Right cardiac atrium (tissue), 5 donors: ENCODE measurements at regions not wholly inside any gene's neighbourhood (a gene's known extent, or its start where the extent isn't known, plus 50 kb on each side); places are given as distances from the start of the nearest gene placed in this dataset.

Source experiments
- ATAC-seq, 2 donors: fragments of 200-7000 bp; cut with Tn5 transposase; one replicate each; pipeline versions ENCODE4 v1.8.0 to v1.9.1; 2020; ENCODE audit warnings: moderate library complexity in 2 of 2, mild to moderate bottlenecking in 1 of 2
- DNase-seq, 3 donors: peaks; one replicate each; pipeline ENCODE4 v3.0.0-alpha.2; 2020
- H3K27ac ChIP-seq: one replicate; pipeline ENCODE4 v1.5.1; 2013; ENCODE audit warnings: mild to moderate bottlenecking, low read length, control low read depth, moderate library complexity
- H3K27me3 ChIP-seq: one replicate; pipeline ENCODE4 v1.6.1; 2013; ENCODE audit not compliant: control insufficient read depth, insufficient read depth
- H3K4me1 ChIP-seq: one replicate; pipeline ENCODE4 v1.6.1; 2013; ENCODE audit warnings: low read length; ENCODE audit not compliant: control insufficient read depth, insufficient read depth
- H3K4me3 ChIP-seq: one replicate; pipeline ENCODE4 v1.5.1; 2013; ENCODE audit warnings: low read length, control low read depth
- H3K9me3 ChIP-seq: one replicate; pipeline ENCODE4 v1.6.1; 2013; ENCODE audit warnings: low read length; ENCODE audit not compliant: control insufficient read depth
- WGBS: extraction: QIAGEN DNeasy Blood & Tissue Kit; methylation state at CpG from one replicate; pipeline ENCODE4 v1.1.7; 2013; 5-methylcytosine and 5-hydroxymethylcytosine counted together
- intact Hi-C, 4 donors: fragments of 100-400 bp; cut with DNase I; formaldehyde crosslinking; loops; one replicate each; pipeline versions ENCODE4 v1.11.0 to v1.14.0; 2022 to 2023
- donor health status: healthy with polysubstance abuse.
- donor health status: DM: no; HTN: yes; CAD: no.
- donor health status: DM: no; HTN: no; CAD: no.
- donor health status: DM: no; HTN: yes; CAD: no; lungs with severe emphysema.
- donor health status: DM: yes; HTN: yes; CAD: no.

GRCh38 chr11:104547996-104548661, 350.1 kb downstream of the CASP12 start:
- intact Hi-C loops: no loop called here
- Histone ChIP-seq H3K9me3 (no peaks in the 10 kb centered on the region), H3K27me3 (no peaks in the 10 kb centered on the region), H3K4me3 (no peak overlapping the region), H3K4me1 (no peaks in the 10 kb centered on the region), H3K27ac (no peak overlapping the region)
- ATAC-seq: no peak
- no peak for DNase-seq
- 91% methylated on average over 3 of the region's 3 CpGs for WGBS

- no peaks in the 10 kb centered on the region for H3K27me3 ChIP-seq
- H3K4me3 ChIP-seq: no peak overlapping the region
- ATAC-seq: no peak
- intact Hi-C loops: no loop called here
- H3K4me1 ChIP-seq: no peaks in the 10 kb centered on the region
- 97% methylated on average over 2 of the region's 2 CpGs for WGBS
- no peak overlapping the region for H3K27ac ChIP-seq
- no peak for DNase-seq
- no peaks in the 10 kb centered on the region for H3K9me3 ChIP-seq
These were observed 351.8 kb downstream of the CASP12 start for GRCh38 chr11:104546501-104546900.

GRCh38 chr11:104541701-104542100, 356.6 kb downstream of the CASP12 start:
- intact Hi-C loops: no loop called here
- H3K27me3 ChIP-seq: no peaks in the 10 kb centered on the region
- DNase-seq: no peak
- 82% methylated on average over 1 of the region's 1 CpG for WGBS
- H3K27ac ChIP-seq: no peak overlapping the region
- ATAC-seq: no peak
- H3K9me3 ChIP-seq: no peaks in the 10 kb centered on the region
- H3K4me3 ChIP-seq: no peak overlapping the region
- no peaks in the 10 kb centered on the region for H3K4me1 ChIP-seq

- DNase-seq (no peak), ATAC-seq (no peak)
- no peak overlapping the region for H3K4me3 ChIP-seq
- intact Hi-C loops: no loop called here
- H3K27me3 ChIP-seq: no peaks in the 10 kb centered on the region
- H3K9me3 ChIP-seq: no peaks in the 10 kb centered on the region
- 81% methylated on average over 1 of the region's 1 CpG for WGBS
- H3K4me1 ChIP-seq: no peaks in the 10 kb centered on the region
- H3K27ac ChIP-seq: no peak overlapping the region
These were observed 359.9 kb downstream of the CASP12 start for GRCh38 chr11:104538313-104538712.

- WGBS: 59% methylated on average over 2 of the region's 2 CpGs
- Histone ChIP-seq H3K9me3 (no peaks in the 10 kb centered on the region), H3K4me1 (no peaks in the 10 kb centered on the region), H3K4me3 (no peak overlapping the region), H3K27ac (no peak overlapping the region), H3K27me3 (no peaks in the 10 kb centered on the region)
- ATAC-seq: no peak
- intact Hi-C loops: no loop called here
- DNase-seq: no peak
These were observed 364.0 kb downstream of the CASP12 start for GRCh38 chr11:104534278-104534677.

- Histone ChIP-seq H3K27ac (no peak overlapping the region), H3K4me3 (no peak overlapping the region), H3K9me3 (no peaks in the 10 kb centered on the region), H3K27me3 (no peaks in the 10 kb centered on the region), H3K4me1 (no peaks in the 10 kb centered on the region)
- WGBS: 67% methylated on average over 3 of the region's 3 CpGs
- intact Hi-C loops: no loop called here
- DNase-seq: no peak
- no peak for ATAC-seq
These were observed 366.4 kb downstream of the CASP12 start for GRCh38 chr11:104531894-104532293.

GRCh38 chr11:104531075-104531474, 367.1 kb upstream of the PDGFD start:
- intact Hi-C loops: no loop called here
- DNase-seq (no peak), ATAC-seq (no peak)
- Histone ChIP-seq H3K27ac (no peak overlapping the region), H3K9me3 (no peaks in the 10 kb centered on the region), H3K4me1 (no peaks in the 10 kb centered on the region), H3K27me3 (no peaks in the 10 kb centered on the region), H3K4me3 (no peak overlapping the region)
- 97% methylated on average over 2 of the region's 2 CpGs for WGBS

GRCh38 chr11:104529906-104530305, 366.0 kb upstream of the PDGFD start:
- Histone ChIP-seq H3K4me1 (no peaks in the 10 kb centered on the region), H3K4me3 (no peak overlapping the region), H3K27me3 (no peaks in the 10 kb centered on the region), H3K27ac (no peak overlapping the region), H3K9me3 (no peaks in the 10 kb centered on the region)
- ATAC-seq (no peak), DNase-seq (no peak)
- WGBS: 89% methylated on average over 2 of the region's 2 CpGs
- intact Hi-C loops: no loop called here

GRCh38 chr11:104529213-104529612, 365.3 kb upstream of the PDGFD start:
- H3K9me3 ChIP-seq: no peaks in the 10 kb centered on the region
- DNase-seq (no peak), ATAC-seq (no peak)
- H3K27ac ChIP-seq: no peak overlapping the region
- WGBS: 60% methylated on average over 1 of the region's 1 CpG
- no peaks in the 10 kb centered on the region for H3K4me1 ChIP-seq
- intact Hi-C loops: no loop called here
- no peak overlapping the region for H3K4me3 ChIP-seq
- no peaks in the 10 kb centered on the region for H3K27me3 ChIP-seq

GRCh38 chr11:104526006-104526405, 362.1 kb upstream of the PDGFD start:
- H3K9me3 ChIP-seq: no peaks in the 10 kb centered on the region
- H3K27ac ChIP-seq: no peak overlapping the region
- H3K27me3 ChIP-seq: no peaks in the 10 kb centered on the region
- DNase-seq: no peak
- no peak for ATAC-seq
- intact Hi-C loops: no loop called here
- no peak overlapping the region for H3K4me3 ChIP-seq
- 37% methylated on average over 2 of the region's 2 CpGs for WGBS
- no peaks in the 10 kb centered on the region for H3K4me1 ChIP-seq

- intact Hi-C loops: no loop called here
- no peak overlapping the region for H3K27ac ChIP-seq
- no peak for ATAC-seq
These were observed 361.5 kb upstream of the PDGFD start for GRCh38 chr11:104525416-104525815.

GRCh38 chr11:104524254-104524653, 360.3 kb upstream of the PDGFD start:
- H3K4me3 ChIP-seq: no peak overlapping the region
- no peaks in the 10 kb centered on the region for H3K27me3 ChIP-seq
- no peak for ATAC-seq
- no peak overlapping the region for H3K27ac ChIP-seq
- H3K4me1 ChIP-seq: no peaks in the 10 kb centered on the region
- no peak for DNase-seq
- H3K9me3 ChIP-seq: no peaks in the 10 kb centered on the region
- intact Hi-C loops: no loop called here

More at GRCh38 chr11:104525416-104525815, 361.5 kb upstream of the PDGFD start:
- Histone ChIP-seq H3K9me3 (no peaks in the 10 kb centered on the region), H3K4me1 (no peaks in the 10 kb centered on the region), H3K4me3 (no peak overlapping the region), H3K27me3 (no peaks in the 10 kb centered on the region)
- WGBS: 68% methylated on average over 3 of the region's 3 CpGs
- no peak for DNase-seq
